IMR-90 (cell line): ENCODE measurements at regions not wholly inside any gene's neighbourhood (a gene's known extent, or its start where the extent isn't known, plus 50 kb on each side); places are given as distances from the start of the nearest gene placed in this dataset.

ENCODE experiments used
- ATAC-seq: fragments of 200-7000 bp; cut with Tn5 transposase; 2 replicates; pipeline ENCODE4 v1.9.1; 2020; ENCODE audit warnings: low read depth, mild to moderate bottlenecking, moderate library complexity
- BruUV-seq: library from RNA; stranded (reverse); fragments of 400-500 nt; replicated peaks from 2 replicates; lab custom pipeline; 2021; lab: Mats Ljungman, UMichigan
- CTCF ChIA-PET: fragments of 300-600 bp; formaldehyde crosslinking; extraction: SDS; loops from one replicate; lab custom pipeline; 2021; ENCODE audit warnings: antibody characterized with exemption; lab: Yijun Ruan, JAX
- POLR2A ChIA-PET: fragments of 300-600 bp; sonication (Branson Sonifier 250); formaldehyde crosslinking; loops from one replicate; lab custom pipeline; 2022; ENCODE audit warnings: antibody characterized with exemption; ENCODE audit not compliant: unreplicated experiment; lab: Charles Lee
- DNase-seq: peaks from one replicate; pipeline ENCODE4 v3.0.0; 2013
- H2AFZ ChIP-seq: replicated peaks from 2 replicates; pipeline ENCODE3; 2013; ENCODE audit warnings: low read length, mild to moderate bottlenecking; ENCODE audit not compliant: poor library complexity
- H2AK5ac ChIP-seq: 2 replicates; pipeline ENCODE4 v1.6.1; 2013; ENCODE audit warnings: low read depth, low read length, inconsistent platforms
- H2AK9ac ChIP-seq: replicated peaks from 2 replicates; pipeline ENCODE3; 2013; ENCODE audit warnings: mild to moderate bottlenecking, low read depth, low read length, moderate library complexity; ENCODE audit not compliant: poor library complexity
- H2BK120ac ChIP-seq: 2 replicates; pipeline ENCODE4 v1.6.1; 2013; ENCODE audit warnings: low read depth, low read length, inconsistent platforms
- H2BK15ac ChIP-seq: 3 replicates; pipeline ENCODE4 v1.6.1; 2013; ENCODE audit warnings: low read depth, low read length, inconsistent platforms
- H2BK20ac ChIP-seq: 2 replicates; pipeline ENCODE4 v1.6.1; 2013; ENCODE audit warnings: low read depth, mild to moderate bottlenecking, inconsistent platforms, low read length, moderate library complexity
- H2BK5ac ChIP-seq: 2 replicates; pipeline ENCODE4 v1.6.1; 2013; ENCODE audit warnings: mild to moderate bottlenecking, low read depth, low read length, inconsistent platforms; ENCODE audit not compliant: poor library complexity, severe bottlenecking
- H3K14ac ChIP-seq: replicated peaks from 2 replicates; pipeline ENCODE4 v1.6.1; 2013; ENCODE audit warnings: low read depth, low read length, inconsistent platforms
- H3K18ac ChIP-seq: 2 replicates; pipeline ENCODE4 v1.6.1; 2013; ENCODE audit warnings: low read depth, low read length, control low read depth
- H3K23ac ChIP-seq: 2 replicates; pipeline ENCODE4 v1.6.1; 2013; ENCODE audit warnings: low read depth, low read length, inconsistent platforms
- H3K27ac ChIP-seq: 2 replicates; pipeline ENCODE4 v1.5.1; 2013; ENCODE audit warnings: mild to moderate bottlenecking, control low read depth, low read length; ENCODE audit not compliant: insufficient read depth
- H3K27me3 ChIP-seq: 2 replicates; pipeline ENCODE4 v1.6.1; 2013; ENCODE audit warnings: low read length; ENCODE audit not compliant: control insufficient read depth, insufficient read depth
- H3K36me3 ChIP-seq: 2 replicates; pipeline ENCODE4 v1.6.1; 2013; ENCODE audit warnings: low read length, mixed read lengths; ENCODE audit not compliant: control insufficient read depth, insufficient read depth
- H3K4ac ChIP-seq: 2 replicates; pipeline ENCODE4 v1.6.1; 2013; ENCODE audit warnings: low read depth, low read length, inconsistent platforms
- H3K4me1 ChIP-seq: 2 replicates; pipeline ENCODE4 v1.6.1; 2013; ENCODE audit warnings: low read length, mixed read lengths; ENCODE audit not compliant: control insufficient read depth, insufficient read depth
- H3K4me2 ChIP-seq: 2 replicates; pipeline ENCODE4 v1.6.1; 2013; ENCODE audit warnings: low read depth, mild to moderate bottlenecking, control low read depth, low read length, moderate library complexity
- H3K4me3 ChIP-seq: 2 replicates; pipeline ENCODE4 v1.5.1; 2013; ENCODE audit warnings: low read depth, mild to moderate bottlenecking, control low read depth, low read length, moderate library complexity; ENCODE audit not compliant: insufficient read depth
- H3K56ac ChIP-seq: 2 replicates; pipeline ENCODE4 v1.6.1; 2013; ENCODE audit warnings: low read length, inconsistent platforms; ENCODE audit not compliant: insufficient read depth; ENCODE audit errors: extremely low read depth
- H3K79me1 ChIP-seq, 2 experiments: 2 replicates each; pipeline ENCODE4 v1.6.1; 2013; ENCODE audit warnings: low read length in 2 of 2, inconsistent platforms in 1 of 2, low read depth in 1 of 2
- H3K9ac ChIP-seq: 2 replicates; pipeline ENCODE4 v1.6.1; 2013; ENCODE audit warnings: low read depth, low read length, control low read depth
- H3K9me1 ChIP-seq: 2 replicates; pipeline ENCODE4 v1.6.1; 2013; ENCODE audit warnings: low read length, inconsistent platforms; ENCODE audit not compliant: insufficient read depth
- H3K9me3 ChIP-seq: 2 replicates; pipeline ENCODE4 v1.6.1; 2013; ENCODE audit warnings: low read length; ENCODE audit not compliant: control insufficient read depth, insufficient read depth
- H4K20me1 ChIP-seq: 2 replicates; pipeline ENCODE4 v1.6.1; 2013; ENCODE audit warnings: low read length, inconsistent platforms; ENCODE audit not compliant: insufficient read depth
- H4K5ac ChIP-seq: 2 replicates; pipeline ENCODE4 v1.6.1; 2013; ENCODE audit warnings: mild to moderate bottlenecking, low read depth, low read length, control low read depth
- H4K8ac ChIP-seq, 2 experiments: 2 replicates each; pipeline ENCODE4 v1.6.1; 2013; ENCODE audit warnings: low read depth in 2 of 2, low read length in 2 of 2, control low read depth in 1 of 2, inconsistent platforms in 1 of 2
- H4K91ac ChIP-seq: 2 replicates; pipeline ENCODE4 v1.6.1; 2013; ENCODE audit warnings: low read depth, low read length, inconsistent platforms; ENCODE audit not compliant: insufficient read depth
- CEBPB ChIP-seq: IDR thresholded peaks from 2 replicates; pipeline ENCODE4 v1.6.1; 2012; ENCODE audit warnings: low read depth, low read length, improper control_type of control experiment
- POLR2A ChIP-seq: IDR thresholded peaks from 2 replicates; pipeline ENCODE4 v1.6.1; 2012; ENCODE audit warnings: mild to moderate bottlenecking, low read depth, low read length
- SMC3 ChIP-seq: fragments of 150-350 bp; IDR thresholded peaks from 2 replicates; pipeline ENCODE4 v1.6.1; 2016; ENCODE audit warnings: low read depth, mild to moderate bottlenecking, antibody characterized with exemption, low read length, moderate library complexity
- WGBS, 2 experiments: methylation state at CpG; one replicate each; pipeline versions ENCODE4 v1.1.5 to v1.1.7; 2013; ENCODE audit warnings: missing lambda C conversion rate in 2 of 2; ENCODE audit not compliant: insufficient read length in 1 of 2; ENCODE audit errors: extremely low coverage in 2 of 2; 5-methylcytosine and 5-hydroxymethylcytosine counted together
- dilution Hi-C: fragments of 300-500 bp; cut with HindIII; formaldehyde crosslinking; loops from one replicate; pipeline ENCODE4 v1.14.3; 2018; ENCODE audit warnings: low sequenced_read_pairs; ENCODE audit not compliant: unreplicated experiment
- in situ Hi-C: fragments of 300-500 bp; cut with MboI; formaldehyde crosslinking; loops from 3 replicates; pipeline ENCODE4 v1.14.3; 2019; ENCODE audit warnings: low sequenced_read_pairs, inconsistent platforms, mixed read lengths
- intact Hi-C: fragments of 100-400 bp; cut with micrococcal nuclease; formaldehyde crosslinking; loops from 2 replicates; pipeline ENCODE4 v1.10.0; 2022
- TF ChIP-seq, protein P1 (sequence below): fragments of 150-350 bp; IDR thresholded peaks from 2 replicates; pipeline ENCODE4 v1.6.1; 2016; ENCODE audit warnings: low read depth, mild to moderate bottlenecking, low read length, moderate library complexity, borderline replicate concordance

DNA sequence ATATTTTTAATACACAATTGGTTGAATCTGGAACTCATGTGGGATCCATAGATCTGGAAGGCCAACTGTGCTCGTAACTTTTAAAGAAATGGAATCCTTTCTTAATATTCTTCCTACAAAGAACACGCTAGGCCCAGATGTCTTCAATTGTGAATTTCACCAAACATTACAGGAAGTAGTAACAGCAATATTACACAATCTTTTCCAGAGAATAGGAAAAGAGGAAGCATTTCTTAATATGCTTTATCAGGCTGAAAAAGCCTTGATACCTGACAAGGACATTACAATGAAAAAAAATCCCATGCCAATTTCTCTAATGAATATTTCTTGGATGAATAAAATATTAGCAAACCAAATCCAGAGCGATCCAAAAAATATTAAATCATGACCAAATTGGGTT lies 80.3 kb upstream of the HAAO start:
- no peak overlapping the region for H2BK120ac ChIP-seq
- no peak overlapping the region for H3K4ac ChIP-seq
- H3K4me2 ChIP-seq: no peak overlapping the region
- H3K9me3 ChIP-seq: peaks cover 10% of the 10 kb centered on the region
- no peak overlapping the region for H2AFZ ChIP-seq
- dilution Hi-C loops: no loop called here
- H2BK20ac ChIP-seq: no peak overlapping the region
- no peaks in the 10 kb centered on the region for H3K9me1 ChIP-seq
- H3K9ac ChIP-seq: no peak overlapping the region
- no peak overlapping the region for H3K23ac ChIP-seq
- H4K20me1 ChIP-seq: no peaks in the 10 kb centered on the region
- H4K8ac ChIP-seq: no peak overlapping the region
- H3K18ac ChIP-seq: no peak overlapping the region
- H4K5ac ChIP-seq: no peak overlapping the region
- H3K27ac ChIP-seq: no peak overlapping the region
- WGBS, 2 experiments: no CpG with 5 or more reads among the region's 3 CpGs
- H3K14ac ChIP-seq: no peak overlapping the region
- ChIA-PET POLR2A (no interaction called here), CTCF (no interaction called here)
- ATAC-seq: no peak
- H3K4me3 ChIP-seq: no peak overlapping the region
- H3K36me3 ChIP-seq: no peaks in the 10 kb centered on the region
- no TSS peak for BruUV-seq
- H2BK5ac ChIP-seq: no peak overlapping the region
- no peaks in the 10 kb centered on the region for H3K27me3 ChIP-seq
- intact Hi-C loops: no loop called here
- no peak overlapping the region for H2BK15ac ChIP-seq
- in situ Hi-C loops: no loop called here
- no peaks in the 10 kb centered on the region for H3K79me1 ChIP-seq
- no peaks in the 10 kb centered on the region; the same call in 1 of the 2 replicates for H3K4me1 ChIP-seq
- no peak overlapping the region for H3K56ac ChIP-seq
- no peak overlapping the region for H4K91ac ChIP-seq
- H2AK5ac ChIP-seq: no peak overlapping the region
- DNase-seq: no peak
- H2AK9ac ChIP-seq: no peak overlapping the region
- TF ChIP-seq SMC3 (no peak), CEBPB (peak; percentile 57; the same call in 1 of the 2 replicates), POLR2A (no peak)
- TF ChIP-seq, protein P1, sequence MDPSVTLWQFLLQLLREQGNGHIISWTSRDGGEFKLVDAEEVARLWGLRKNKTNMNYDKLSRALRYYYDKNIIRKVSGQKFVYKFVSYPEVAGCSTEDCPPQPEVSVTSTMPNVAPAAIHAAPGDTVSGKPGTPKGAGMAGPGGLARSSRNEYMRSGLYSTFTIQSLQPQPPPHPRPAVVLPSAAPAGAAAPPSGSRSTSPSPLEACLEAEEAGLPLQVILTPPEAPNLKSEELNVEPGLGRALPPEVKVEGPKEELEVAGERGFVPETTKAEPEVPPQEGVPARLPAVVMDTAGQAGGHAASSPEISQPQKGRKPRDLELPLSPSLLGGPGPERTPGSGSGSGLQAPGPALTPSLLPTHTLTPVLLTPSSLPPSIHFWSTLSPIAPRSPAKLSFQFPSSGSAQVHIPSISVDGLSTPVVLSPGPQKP: no peak
